PC-3 (cell line): ENCODE measurements at regions not wholly inside any gene's neighbourhood (a gene's known extent, or its start where the extent isn't known, plus 50 kb on each side); places are given as distances from the start of the nearest gene placed in this dataset.

Source experiments
- EZH2 ChIP-seq: fragments of 300-600 bp; sonication (generic); IDR thresholded peaks from one replicate; pipeline ENCODE4 v1.6.1; 2017; ENCODE audit warnings: antibody characterized with exemption, mild to moderate bottlenecking, low read length; ENCODE audit not compliant: unreplicated experiment
- TF ChIP-seq, protein P1 (sequence below): fragments of 300-600 bp; sonication (generic); conservative IDR thresholded peaks from 2 replicates; pipeline ENCODE4 v1.5.1; 2017; ENCODE audit warnings: antibody characterized with exemption, low read depth, mild to moderate bottlenecking, low read length

DNA sequence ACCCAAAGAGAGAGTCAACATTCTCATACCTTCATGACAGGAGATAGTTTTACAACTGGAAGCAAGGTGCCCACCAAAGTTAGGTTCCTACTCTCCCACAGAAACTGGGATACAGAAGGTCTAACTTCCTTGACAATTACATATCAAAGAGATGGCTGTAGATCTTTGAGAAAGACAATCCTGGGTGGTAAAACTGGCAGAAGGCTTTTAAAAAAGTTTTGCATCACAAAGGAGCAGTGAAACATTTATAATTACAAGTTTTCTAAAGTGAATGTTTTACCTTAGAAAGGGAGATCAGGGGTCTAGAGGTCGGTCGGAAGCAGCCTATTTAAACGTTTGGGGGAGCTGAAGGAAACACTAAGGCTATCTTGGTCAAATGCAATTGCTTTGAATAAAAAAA lies 166.6 kb upstream of the STEAP1 start:
- TF ChIP-seq, protein P1, sequence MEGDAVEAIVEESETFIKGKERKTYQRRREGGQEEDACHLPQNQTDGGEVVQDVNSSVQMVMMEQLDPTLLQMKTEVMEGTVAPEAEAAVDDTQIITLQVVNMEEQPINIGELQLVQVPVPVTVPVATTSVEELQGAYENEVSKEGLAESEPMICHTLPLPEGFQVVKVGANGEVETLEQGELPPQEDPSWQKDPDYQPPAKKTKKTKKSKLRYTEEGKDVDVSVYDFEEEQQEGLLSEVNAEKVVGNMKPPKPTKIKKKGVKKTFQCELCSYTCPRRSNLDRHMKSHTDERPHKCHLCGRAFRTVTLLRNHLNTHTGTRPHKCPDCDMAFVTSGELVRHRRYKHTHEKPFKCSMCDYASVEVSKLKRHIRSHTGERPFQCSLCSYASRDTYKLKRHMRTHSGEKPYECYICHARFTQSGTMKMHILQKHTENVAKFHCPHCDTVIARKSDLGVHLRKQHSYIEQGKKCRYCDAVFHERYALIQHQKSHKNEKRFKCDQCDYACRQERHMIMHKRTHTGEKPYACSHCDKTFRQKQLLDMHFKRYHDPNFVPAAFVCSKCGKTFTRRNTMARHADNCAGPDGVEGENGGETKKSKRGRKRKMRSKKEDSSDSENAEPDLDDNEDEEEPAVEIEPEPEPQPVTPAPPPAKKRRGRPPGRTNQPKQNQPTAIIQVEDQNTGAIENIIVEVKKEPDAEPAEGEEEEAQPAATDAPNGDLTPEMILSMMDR: no peak
- TF ChIP-seq EZH2: no peak
